ENCODE measurements at regions not wholly inside any gene's neighbourhood (a gene's known extent, or its start where the extent isn't known, plus 50 kb on each side); places are given as distances from the start of the nearest gene placed in this dataset.

GRCh38 chr5:105783811-105784210 is 1886.9 kb downstream of the EFNA5 start:
- in situ Hi-C loops (cut with MboI; ENCODE audit: low pct_unique_long_range_greater_than_20kb, low sequenced_read_pairs, unreplicated experiment): no loop called here
- no peak for DNase-seq (ENCODE audit: low spot score)
- TF ChIP-seq CTCF (IDR thresholded peaks at IDR 0.05; ENCODE audit: extremely low read depth, insufficient read depth, missing control alignments): no peak

- no peak for TF ChIP-seq CTCF (IDR thresholded peaks at IDR 0.05; ENCODE audit: extremely low read depth, insufficient read depth, missing control alignments)
- in situ Hi-C loops (cut with MboI; ENCODE audit: low pct_unique_long_range_greater_than_20kb, low sequenced_read_pairs, unreplicated experiment): no loop called here
- no peak for DNase-seq (ENCODE audit: low spot score)
Observed at GRCh38 chr5:105782501-105782900, 1888.2 kb downstream of the EFNA5 start.

GRCh38 chr5:105773241-105773640 is 1897.5 kb downstream of the EFNA5 start:
- in situ Hi-C loops (cut with MboI; ENCODE audit: low pct_unique_long_range_greater_than_20kb, low sequenced_read_pairs, unreplicated experiment): no loop called here
- no peak for DNase-seq (ENCODE audit: low spot score)
- no peak for TF ChIP-seq CTCF (IDR thresholded peaks at IDR 0.05; ENCODE audit: extremely low read depth, insufficient read depth, missing control alignments)

GRCh38 chr5:105767267-105767666 is 1903.5 kb downstream of the EFNA5 start:
- TF ChIP-seq CTCF (IDR thresholded peaks at IDR 0.05; ENCODE audit: extremely low read depth, insufficient read depth, missing control alignments): no peak
- in situ Hi-C loops (cut with MboI; ENCODE audit: low pct_unique_long_range_greater_than_20kb, low sequenced_read_pairs, unreplicated experiment): no loop called here
- DNase-seq (ENCODE audit: low spot score): no peak

- no peak for DNase-seq (ENCODE audit: low spot score)
- in situ Hi-C loops (cut with MboI; ENCODE audit: low pct_unique_long_range_greater_than_20kb, low sequenced_read_pairs, unreplicated experiment): no loop called here
- no peak for TF ChIP-seq CTCF (IDR thresholded peaks at IDR 0.05; ENCODE audit: extremely low read depth, insufficient read depth, missing control alignments)
Observed at GRCh38 chr5:105762728-105763127, 1908.0 kb downstream of the EFNA5 start.

GRCh38 chr5:105754056-105754455 is 1916.7 kb downstream of the EFNA5 start:
- DNase-seq (ENCODE audit: low spot score): no peak
- in situ Hi-C loops (cut with MboI; ENCODE audit: low pct_unique_long_range_greater_than_20kb, low sequenced_read_pairs, unreplicated experiment): no loop called here
- TF ChIP-seq CTCF (IDR thresholded peaks at IDR 0.05; ENCODE audit: extremely low read depth, insufficient read depth, missing control alignments): no peak

GRCh38 chr5:105752801-105753200 is 1917.9 kb downstream of the EFNA5 start:
- DNase-seq (ENCODE audit: low spot score): no peak
- in situ Hi-C loops (cut with MboI; ENCODE audit: low pct_unique_long_range_greater_than_20kb, low sequenced_read_pairs, unreplicated experiment): no loop called here
- TF ChIP-seq CTCF (IDR thresholded peaks at IDR 0.05; ENCODE audit: extremely low read depth, insufficient read depth, missing control alignments): no peak
